SW480 (cell line): ENCODE measurements at regions not wholly inside any gene's neighbourhood (a gene's known extent, or its start where the extent isn't known, plus 50 kb on each side); places are given as distances from the start of the nearest gene placed in this dataset.

Experiments used
- DNase-seq: peaks from one replicate; pipeline ENCODE4 v3.0.0-alpha.2; 2016; ENCODE audit warnings: low spot score

DNA sequence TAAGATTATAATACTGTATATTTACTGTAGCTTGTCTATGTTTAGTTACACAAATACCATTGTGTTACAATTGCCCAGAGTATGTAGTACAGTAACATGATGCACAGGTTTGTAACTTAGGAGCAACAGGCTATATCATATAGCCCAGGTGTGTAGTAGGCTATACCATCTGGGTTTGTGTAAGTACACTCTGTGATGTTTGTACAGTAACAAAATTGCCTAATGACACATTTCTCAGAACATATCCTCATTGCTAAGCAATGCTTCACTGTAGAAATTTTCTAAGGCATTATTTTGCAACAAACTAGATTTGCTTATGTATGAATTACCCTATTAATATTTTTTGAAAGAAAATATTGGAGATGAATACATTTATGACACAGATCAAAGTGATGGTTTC lies 1390.9 kb downstream of the C4orf33 start:
- DNase-seq = no peak

DNA sequence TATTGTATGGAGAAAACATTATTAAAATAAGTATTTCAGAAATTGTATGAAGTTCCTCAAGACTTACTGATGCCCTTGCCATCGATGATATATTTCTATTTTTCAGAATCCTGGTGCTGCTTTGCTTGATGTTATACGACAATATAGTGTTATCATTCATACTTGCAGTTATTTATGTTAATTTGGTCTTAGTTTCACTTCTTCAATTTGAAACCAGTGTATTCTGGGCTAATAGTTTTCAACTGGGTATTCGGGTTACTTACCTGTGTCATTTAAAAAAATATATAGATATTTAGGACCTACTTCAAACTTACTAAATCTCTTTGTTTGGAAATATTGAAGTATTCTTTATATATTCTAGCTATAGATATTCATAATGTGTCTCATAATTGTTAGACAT lies 1414.7 kb downstream of the C4orf33 start:
- no peak for DNase-seq

GRCh38 chr4:130511776-130512175 lies 1415.8 kb downstream of the C4orf33 start:
- DNase-seq = no peak

- DNase-seq = no peak
Measured at GRCh38 chr4:130524057-130524456, 1428.1 kb downstream of the C4orf33 start.

DNA sequence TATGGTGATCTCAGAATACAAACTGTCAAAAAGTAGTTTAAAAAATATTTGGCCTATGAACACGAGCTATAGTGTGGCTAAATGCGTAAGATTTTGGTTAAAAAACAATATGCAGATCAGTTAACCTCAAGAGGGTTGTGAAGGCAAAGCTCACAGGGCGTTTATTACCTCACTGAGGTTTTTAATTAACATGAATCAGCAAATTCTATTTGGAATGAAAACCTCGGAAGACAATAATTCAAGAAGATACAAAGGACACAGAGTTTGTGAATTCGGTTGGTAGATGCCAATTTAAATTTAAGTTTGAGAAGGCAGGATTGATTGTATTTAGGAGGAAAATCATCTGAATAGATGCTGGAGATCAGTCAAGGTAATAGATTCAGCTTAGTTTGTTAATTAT lies 1434.6 kb downstream of the C4orf33 start:
- DNase-seq = no peak

GRCh38 chr4:130534651-130535050 lies 1438.7 kb downstream of the C4orf33 start:
- DNase-seq = no peak

- no peak for DNase-seq
Measured at GRCh38 chr4:130542953-130543352, 1447.0 kb downstream of the C4orf33 start.

GRCh38 chr4:130545171-130545570 lies 1449.2 kb downstream of the C4orf33 start:
- DNase-seq = no peak

- no peak for DNase-seq
Measured at GRCh38 chr4:130545596-130545995, 1449.6 kb downstream of the C4orf33 start.

- no peak for DNase-seq
Measured at GRCh38 chr4:130559268-130559667, 1463.3 kb downstream of the C4orf33 start.

- DNase-seq = no peak
Measured at GRCh38 chr4:130563185-130563888, 1467.4 kb downstream of the C4orf33 start.

DNA sequence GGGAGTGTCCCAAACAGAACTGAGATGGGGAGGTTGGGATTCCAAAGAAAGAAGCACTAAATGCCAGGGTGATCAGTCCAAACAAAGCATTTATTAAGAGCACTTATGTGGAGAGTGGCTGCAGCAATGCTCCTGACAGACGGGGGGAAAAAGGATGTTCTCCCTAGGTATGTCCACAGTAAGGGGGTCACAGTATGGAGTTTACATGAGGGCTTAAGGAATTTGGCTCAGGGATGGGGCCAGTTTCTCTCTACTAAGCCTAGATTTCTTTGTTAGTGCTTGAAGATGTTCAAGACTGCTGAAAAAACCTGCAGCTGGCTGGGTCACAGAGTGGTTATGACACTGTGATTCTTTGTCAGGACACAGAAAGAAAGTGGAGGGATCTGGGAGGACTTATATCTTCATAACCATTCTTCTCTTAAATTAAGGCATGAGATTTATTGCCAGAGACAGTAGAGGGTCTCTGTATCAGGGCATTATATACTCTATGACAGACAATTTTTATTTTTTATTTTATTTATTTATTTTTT lies 1468.0 kb downstream of the C4orf33 start:
- no peak for DNase-seq

DNA sequence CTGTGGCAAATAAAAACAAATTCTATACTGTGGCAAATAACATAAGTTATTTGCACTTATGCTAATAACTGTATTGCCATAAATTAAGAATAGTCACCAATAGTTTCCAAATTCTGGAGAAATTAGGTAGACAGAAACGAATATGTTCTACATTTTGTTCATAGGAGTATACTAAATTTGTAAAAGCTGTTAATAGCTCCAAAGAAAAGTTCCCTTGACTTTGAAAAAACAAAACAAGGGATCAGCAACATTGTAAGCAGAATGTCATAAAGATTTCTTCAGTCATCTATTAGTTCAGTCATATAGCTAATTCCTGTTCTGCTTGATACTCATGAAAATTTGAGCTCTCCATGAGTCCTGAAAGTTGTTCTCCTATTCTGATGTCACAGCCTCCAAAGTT lies 1472.8 kb downstream of the C4orf33 start:
- no peak for DNase-seq

DNA sequence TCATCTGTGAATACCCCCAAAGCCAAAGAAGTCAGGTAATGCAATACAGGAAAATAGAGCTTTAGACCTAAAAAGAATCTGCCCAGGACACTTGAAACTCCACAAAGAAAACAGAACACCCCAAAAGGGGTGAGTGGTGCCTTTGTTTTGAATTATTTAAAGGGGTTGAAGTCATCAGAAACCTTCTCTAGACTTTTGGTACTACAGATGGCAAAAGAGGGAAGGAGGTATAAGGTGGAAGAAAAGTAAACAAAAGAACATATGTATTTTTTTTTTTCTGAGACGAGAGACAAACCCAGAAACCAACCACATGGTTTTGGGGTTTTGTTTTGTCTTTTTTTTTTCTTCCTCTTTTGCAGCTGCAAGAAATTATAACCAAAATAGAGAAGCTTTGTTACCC lies 1477.8 kb downstream of the C4orf33 start:
- DNase-seq = no peak

DNA sequence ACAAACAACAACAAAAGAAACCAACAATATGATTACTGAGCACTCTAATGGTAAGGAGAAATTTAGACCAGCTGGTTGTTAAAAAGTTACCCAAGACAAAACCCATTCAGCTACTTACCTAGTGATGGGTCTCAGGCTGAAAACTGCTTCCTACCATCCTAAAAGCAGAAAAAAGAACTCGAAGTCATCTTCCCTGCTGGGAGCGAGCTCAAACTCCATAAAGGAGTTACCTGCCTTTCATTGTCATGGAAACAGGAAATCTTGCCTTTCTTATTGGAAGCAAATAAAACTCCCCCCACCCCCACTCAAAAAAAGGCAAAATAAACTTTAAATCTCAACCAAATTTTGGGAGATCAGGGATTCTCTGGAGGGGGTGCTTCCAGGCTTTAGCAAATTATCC lies 1478.3 kb downstream of the C4orf33 start:
- no peak for DNase-seq

DNA sequence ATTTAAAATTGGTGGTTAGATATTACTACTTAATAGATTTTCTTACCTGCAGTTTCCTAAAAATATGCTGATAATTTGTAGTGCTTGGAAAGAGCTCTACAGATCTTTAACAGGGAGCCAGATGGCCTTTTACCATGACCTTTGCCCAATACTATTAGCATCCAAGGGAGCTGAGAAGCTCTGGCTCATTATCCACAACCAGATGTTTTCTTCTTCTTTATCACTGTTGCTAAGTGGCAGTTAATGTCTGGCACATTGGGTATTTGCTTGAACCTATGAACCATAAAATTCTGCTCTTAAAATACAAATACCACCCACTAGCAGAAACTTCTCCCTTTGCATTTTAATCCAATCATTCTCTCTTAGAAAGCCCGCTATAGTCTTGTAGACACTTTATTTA lies 1480.3 kb downstream of the C4orf33 start:
- no peak for DNase-seq

DNA sequence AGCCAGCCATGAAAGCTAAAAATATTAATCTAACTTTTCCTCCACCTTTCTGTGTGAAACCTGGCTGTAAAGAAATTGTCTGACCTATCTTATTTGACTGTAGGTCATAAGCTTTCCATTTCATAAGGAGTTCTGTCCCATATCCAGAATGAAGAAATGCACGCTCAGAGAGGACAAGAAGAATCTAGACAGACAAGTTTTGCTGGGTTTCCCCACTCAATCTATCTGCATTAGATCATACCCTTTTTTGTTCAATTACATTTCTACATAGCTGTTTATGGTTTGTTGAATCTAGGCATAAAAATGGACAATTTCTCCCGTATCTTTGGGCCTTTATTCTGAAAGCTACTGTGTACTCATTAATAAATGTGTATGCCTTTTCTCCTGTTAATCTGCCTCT lies 1495.1 kb downstream of the C4orf33 start:
- no peak for DNase-seq

DNA sequence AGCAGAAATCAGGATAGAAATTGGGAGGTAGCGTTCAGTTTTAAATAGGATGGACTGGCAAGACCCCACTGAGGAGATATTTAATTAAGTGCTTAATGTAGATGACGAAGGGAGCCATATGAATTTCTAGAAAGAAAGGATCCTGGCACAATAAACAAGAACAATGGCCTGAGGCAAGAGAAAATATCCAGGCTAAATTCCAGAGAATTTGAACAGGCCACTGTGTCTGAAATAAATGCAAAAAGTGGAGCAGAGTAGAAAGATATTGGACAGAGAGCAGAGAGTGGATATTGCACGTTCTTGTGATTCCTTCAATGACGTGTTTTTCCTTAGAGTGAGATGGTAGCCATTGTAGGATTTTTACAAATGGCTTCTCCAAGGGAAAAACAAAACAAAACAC lies 1504.8 kb downstream of the C4orf33 start:
- no peak for DNase-seq

DNA sequence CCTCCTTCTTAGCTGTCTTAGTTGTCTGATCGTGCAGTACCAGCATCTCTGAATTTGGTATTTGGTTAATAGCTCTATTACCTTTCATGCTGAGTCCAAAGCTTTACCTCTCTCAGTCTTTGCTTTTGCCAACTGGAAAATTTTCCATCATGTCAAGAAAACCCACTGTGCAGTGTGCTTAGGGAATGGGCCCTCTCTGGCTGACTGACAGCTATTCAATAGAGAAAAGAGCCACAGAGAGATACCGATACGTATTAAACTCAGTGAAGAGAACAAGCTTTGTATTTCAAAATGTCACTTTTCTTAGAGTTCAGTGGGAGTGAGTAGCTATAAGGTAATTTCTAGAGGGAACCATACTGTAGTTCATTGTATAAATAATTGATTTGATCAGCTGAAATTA lies 1507.1 kb downstream of the C4orf33 start:
- no peak for DNase-seq

DNA sequence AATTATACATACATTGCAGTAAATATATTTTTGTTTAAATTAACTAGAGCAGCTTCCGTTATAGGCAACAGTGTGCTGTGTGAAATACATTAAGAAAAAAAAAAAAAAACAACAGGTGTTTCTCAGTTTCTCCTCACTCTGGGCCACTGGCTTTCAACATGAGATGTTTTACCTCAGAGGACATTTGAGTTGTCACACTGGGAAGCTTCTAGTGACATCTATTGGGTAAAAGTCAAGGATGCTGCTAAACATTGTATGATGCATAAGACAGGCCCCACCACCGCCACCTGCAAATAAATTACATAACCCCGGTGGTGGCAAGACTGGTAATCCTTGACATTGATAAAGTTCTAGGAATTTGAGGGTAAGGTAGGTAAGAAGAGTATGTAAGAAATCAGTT lies 1512.2 kb downstream of the C4orf33 start:
- no peak for DNase-seq

DNA sequence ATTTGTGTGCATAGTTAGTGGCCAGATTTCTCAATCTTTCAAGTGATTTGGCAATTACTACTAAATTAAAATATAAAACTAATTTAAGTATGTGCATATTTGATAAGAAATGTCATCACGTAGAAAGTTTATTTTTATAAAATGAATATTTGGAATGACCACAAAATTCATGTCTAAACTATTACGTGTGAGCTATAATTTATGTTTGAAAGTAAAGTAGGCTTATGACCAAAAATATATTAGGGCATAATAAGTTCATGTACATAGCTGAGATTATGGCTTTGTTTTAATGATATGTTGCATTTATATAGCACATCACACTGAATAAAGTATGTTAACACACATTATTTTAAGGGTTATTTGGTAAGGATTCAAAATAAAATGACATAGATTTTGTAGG lies 1532.6 kb downstream of the C4orf33 start:
- DNase-seq = no peak

- peak; percentile 3 for DNase-seq
Measured at GRCh38 chr4:130632731-130633604, 1537.0 kb downstream of the C4orf33 start.

DNA sequence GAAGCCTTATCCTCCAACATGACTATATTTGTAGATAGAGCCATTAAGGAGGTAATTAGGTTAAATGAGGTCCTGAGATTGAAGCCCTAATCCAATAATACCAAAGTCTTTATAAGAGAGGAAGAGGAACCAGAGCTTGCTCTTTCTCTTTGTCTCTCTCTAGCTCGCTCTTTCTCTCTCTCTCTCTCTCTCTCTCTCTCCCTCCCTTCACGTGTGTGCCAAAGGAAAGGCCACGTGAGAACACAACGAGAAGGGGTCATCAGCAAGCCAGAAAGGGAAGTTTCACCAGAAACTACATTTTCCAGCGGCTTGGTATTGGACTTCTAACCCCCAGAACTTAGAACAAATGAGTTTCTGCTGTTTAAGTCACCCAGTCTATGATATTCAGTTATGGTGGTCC lies 1540.5 kb downstream of the C4orf33 start:
- no peak for DNase-seq
